IMR-90 (cell line): ENCODE measurements at regions not wholly inside any gene's neighbourhood (a gene's known extent, or its start where the extent isn't known, plus 50 kb on each side); places are given as distances from the start of the nearest gene placed in this dataset.
A peak's percentile ranks its signal among the peaks of the same experiment; 100 is the strongest.

ENCODE experiments used
- ATAC-seq: fragments of 200-7000 bp; cut with Tn5 transposase; 2 replicates; pipeline ENCODE4 v1.9.1; 2020; ENCODE audit warnings: low read depth, mild to moderate bottlenecking, moderate library complexity
- BruUV-seq: library from RNA; stranded (reverse); fragments of 400-500 nt; replicated peaks from 2 replicates; lab custom pipeline; 2021; lab: Mats Ljungman, UMichigan
- CTCF ChIA-PET: fragments of 300-600 bp; formaldehyde crosslinking; extraction: SDS; loops from one replicate; lab custom pipeline; 2021; ENCODE audit warnings: antibody characterized with exemption; lab: Yijun Ruan, JAX
- POLR2A ChIA-PET: fragments of 300-600 bp; sonication (Branson Sonifier 250); formaldehyde crosslinking; loops from one replicate; lab custom pipeline; 2022; ENCODE audit warnings: antibody characterized with exemption; ENCODE audit not compliant: unreplicated experiment; lab: Charles Lee
- DNase-seq: peaks from one replicate; pipeline ENCODE4 v3.0.0; 2013
- H2AFZ ChIP-seq: replicated peaks from 2 replicates; pipeline ENCODE3; 2013; ENCODE audit warnings: low read length, mild to moderate bottlenecking; ENCODE audit not compliant: poor library complexity
- H2AK5ac ChIP-seq: 2 replicates; pipeline ENCODE4 v1.6.1; 2013; ENCODE audit warnings: low read depth, low read length, inconsistent platforms
- H2AK9ac ChIP-seq: replicated peaks from 2 replicates; pipeline ENCODE3; 2013; ENCODE audit warnings: mild to moderate bottlenecking, low read depth, low read length, moderate library complexity; ENCODE audit not compliant: poor library complexity
- H2BK120ac ChIP-seq: 2 replicates; pipeline ENCODE4 v1.6.1; 2013; ENCODE audit warnings: low read depth, low read length, inconsistent platforms
- H2BK15ac ChIP-seq: 3 replicates; pipeline ENCODE4 v1.6.1; 2013; ENCODE audit warnings: low read depth, low read length, inconsistent platforms
- H2BK20ac ChIP-seq: 2 replicates; pipeline ENCODE4 v1.6.1; 2013; ENCODE audit warnings: low read depth, mild to moderate bottlenecking, inconsistent platforms, low read length, moderate library complexity
- H2BK5ac ChIP-seq: 2 replicates; pipeline ENCODE4 v1.6.1; 2013; ENCODE audit warnings: mild to moderate bottlenecking, low read depth, low read length, inconsistent platforms; ENCODE audit not compliant: poor library complexity, severe bottlenecking
- H3K14ac ChIP-seq: replicated peaks from 2 replicates; pipeline ENCODE4 v1.6.1; 2013; ENCODE audit warnings: low read depth, low read length, inconsistent platforms
- H3K18ac ChIP-seq: 2 replicates; pipeline ENCODE4 v1.6.1; 2013; ENCODE audit warnings: low read depth, low read length, control low read depth
- H3K23ac ChIP-seq: 2 replicates; pipeline ENCODE4 v1.6.1; 2013; ENCODE audit warnings: low read depth, low read length, inconsistent platforms
- H3K27ac ChIP-seq: 2 replicates; pipeline ENCODE4 v1.5.1; 2013; ENCODE audit warnings: mild to moderate bottlenecking, control low read depth, low read length; ENCODE audit not compliant: insufficient read depth
- H3K27me3 ChIP-seq: 2 replicates; pipeline ENCODE4 v1.6.1; 2013; ENCODE audit warnings: low read length; ENCODE audit not compliant: control insufficient read depth, insufficient read depth
- H3K36me3 ChIP-seq: 2 replicates; pipeline ENCODE4 v1.6.1; 2013; ENCODE audit warnings: low read length, mixed read lengths; ENCODE audit not compliant: control insufficient read depth, insufficient read depth
- H3K4ac ChIP-seq: 2 replicates; pipeline ENCODE4 v1.6.1; 2013; ENCODE audit warnings: low read depth, low read length, inconsistent platforms
- H3K4me1 ChIP-seq: 2 replicates; pipeline ENCODE4 v1.6.1; 2013; ENCODE audit warnings: low read length, mixed read lengths; ENCODE audit not compliant: control insufficient read depth, insufficient read depth
- H3K4me2 ChIP-seq: 2 replicates; pipeline ENCODE4 v1.6.1; 2013; ENCODE audit warnings: low read depth, mild to moderate bottlenecking, control low read depth, low read length, moderate library complexity
- H3K4me3 ChIP-seq: 2 replicates; pipeline ENCODE4 v1.5.1; 2013; ENCODE audit warnings: low read depth, mild to moderate bottlenecking, control low read depth, low read length, moderate library complexity; ENCODE audit not compliant: insufficient read depth
- H3K56ac ChIP-seq: 2 replicates; pipeline ENCODE4 v1.6.1; 2013; ENCODE audit warnings: low read length, inconsistent platforms; ENCODE audit not compliant: insufficient read depth; ENCODE audit errors: extremely low read depth
- H3K79me1 ChIP-seq, 2 experiments: 2 replicates each; pipeline ENCODE4 v1.6.1; 2013; ENCODE audit warnings: low read length in 2 of 2, inconsistent platforms in 1 of 2, low read depth in 1 of 2
- H3K9ac ChIP-seq: 2 replicates; pipeline ENCODE4 v1.6.1; 2013; ENCODE audit warnings: low read depth, low read length, control low read depth
- H3K9me1 ChIP-seq: 2 replicates; pipeline ENCODE4 v1.6.1; 2013; ENCODE audit warnings: low read length, inconsistent platforms; ENCODE audit not compliant: insufficient read depth
- H3K9me3 ChIP-seq: 2 replicates; pipeline ENCODE4 v1.6.1; 2013; ENCODE audit warnings: low read length; ENCODE audit not compliant: control insufficient read depth, insufficient read depth
- H4K20me1 ChIP-seq: 2 replicates; pipeline ENCODE4 v1.6.1; 2013; ENCODE audit warnings: low read length, inconsistent platforms; ENCODE audit not compliant: insufficient read depth
- H4K5ac ChIP-seq: 2 replicates; pipeline ENCODE4 v1.6.1; 2013; ENCODE audit warnings: mild to moderate bottlenecking, low read depth, low read length, control low read depth
- H4K8ac ChIP-seq, 2 experiments: 2 replicates each; pipeline ENCODE4 v1.6.1; 2013; ENCODE audit warnings: low read depth in 2 of 2, low read length in 2 of 2, control low read depth in 1 of 2, inconsistent platforms in 1 of 2
- H4K91ac ChIP-seq: 2 replicates; pipeline ENCODE4 v1.6.1; 2013; ENCODE audit warnings: low read depth, low read length, inconsistent platforms; ENCODE audit not compliant: insufficient read depth
- BHLHE40 ChIP-seq: fragments of 150-350 bp; IDR thresholded peaks from 2 replicates; pipeline ENCODE4 v1.6.1; 2016; ENCODE audit warnings: mild to moderate bottlenecking, low read depth, low read length
- CEBPB ChIP-seq: IDR thresholded peaks from 2 replicates; pipeline ENCODE4 v1.6.1; 2012; ENCODE audit warnings: low read depth, low read length, improper control_type of control experiment
- CHD1 ChIP-seq: IDR thresholded peaks from 2 replicates; pipeline ENCODE4 v1.6.1; 2012; ENCODE audit warnings: low read depth, low read length, improper control_type of control experiment
- CTCF ChIP-seq: conservative IDR thresholded peaks from 2 replicates; pipeline ENCODE4 v1.5.1; 2012; ENCODE audit warnings: mild to moderate bottlenecking, low read depth, low read length, improper control_type of control experiment
- ELK1 ChIP-seq: fragments of 150-350 bp; IDR thresholded peaks from 2 replicates; pipeline ENCODE4 v1.6.1; 2016; ENCODE audit warnings: low read depth, mild to moderate bottlenecking, low read length, moderate library complexity, borderline replicate concordance
- FOS ChIP-seq: fragments of 150-350 bp; IDR thresholded peaks from 2 replicates; pipeline ENCODE4 v1.6.1; 2016; ENCODE audit warnings: low read depth, low read length
- MAFK ChIP-seq: IDR thresholded peaks from 2 replicates; pipeline ENCODE4 v1.6.1; 2012; ENCODE audit warnings: low read depth, low read length, improper control_type of control experiment
- MAZ ChIP-seq: IDR thresholded peaks from 2 replicates; pipeline ENCODE4 v1.6.1; 2012; ENCODE audit warnings: low read depth, mild to moderate bottlenecking, low read length, improper control_type of control experiment, moderate library complexity, borderline replicate concordance
- NFE2L2 ChIP-seq: fragments of 150-350 bp; IDR thresholded peaks from 2 replicates; pipeline ENCODE4 v1.6.1; 2016; ENCODE audit warnings: low read depth, mild to moderate bottlenecking, low read length
- POLR2A ChIP-seq: IDR thresholded peaks from 2 replicates; pipeline ENCODE4 v1.6.1; 2012; ENCODE audit warnings: mild to moderate bottlenecking, low read depth, low read length
- RAD21 ChIP-seq: IDR thresholded peaks from 2 replicates; pipeline ENCODE4 v1.6.1; 2012; ENCODE audit warnings: low read length, improper control_type of control experiment
- RCOR1 ChIP-seq: IDR thresholded peaks from 2 replicates; pipeline ENCODE4 v1.6.1; 2012; ENCODE audit warnings: mild to moderate bottlenecking, low read length, improper control_type of control experiment; ENCODE audit not compliant: insufficient replicate concordance
- RFX5 ChIP-seq: IDR thresholded peaks from 2 replicates; pipeline ENCODE4 v1.8.0; 2012; ENCODE audit warnings: low read depth, mild to moderate bottlenecking, low read length, moderate library complexity
- SMC3 ChIP-seq: fragments of 150-350 bp; IDR thresholded peaks from 2 replicates; pipeline ENCODE4 v1.6.1; 2016; ENCODE audit warnings: low read depth, mild to moderate bottlenecking, antibody characterized with exemption, low read length, moderate library complexity
- WGBS, 2 experiments: methylation state at CpG; one replicate each; pipeline versions ENCODE4 v1.1.5 to v1.1.7; 2013; ENCODE audit warnings: missing lambda C conversion rate in 2 of 2; ENCODE audit not compliant: insufficient read length in 1 of 2; ENCODE audit errors: extremely low coverage in 2 of 2; 5-methylcytosine and 5-hydroxymethylcytosine counted together
- dilution Hi-C: fragments of 300-500 bp; cut with HindIII; formaldehyde crosslinking; loops from one replicate; pipeline ENCODE4 v1.14.3; 2018; ENCODE audit warnings: low sequenced_read_pairs; ENCODE audit not compliant: unreplicated experiment
- in situ Hi-C: fragments of 300-500 bp; cut with MboI; formaldehyde crosslinking; loops from 3 replicates; pipeline ENCODE4 v1.14.3; 2019; ENCODE audit warnings: low sequenced_read_pairs, inconsistent platforms, mixed read lengths
- intact Hi-C: fragments of 100-400 bp; cut with micrococcal nuclease; formaldehyde crosslinking; loops from 2 replicates; pipeline ENCODE4 v1.10.0; 2022

- no peaks in the 10 kb centered on the region for H3K9me3 ChIP-seq
- DNase-seq (peak; percentile 98), ATAC-seq (peak; percentile 98)
- H3K4me2 ChIP-seq: peak overlapping the region; percentile 54
- peak overlapping the region; percentile 96 for H2BK120ac ChIP-seq
- H3K27ac ChIP-seq: peak overlapping the region; percentile 78
- H2AK9ac ChIP-seq: peak overlapping the region; percentile 81
- peak overlapping the region; percentile 84 for H3K23ac ChIP-seq
- peak overlapping the region; percentile 93 for H3K4ac ChIP-seq
- H2AFZ ChIP-seq: peak overlapping the region; percentile 72
- H2BK5ac ChIP-seq: peak overlapping the region; percentile 83
- no peaks in the 10 kb centered on the region for H4K20me1 ChIP-seq
- no peaks in the 10 kb centered on the region for H3K79me1 ChIP-seq
- in situ Hi-C loops (no loop called here), dilution Hi-C loops (no loop called here), intact Hi-C loops (loop anchor here (2.0 kb wide), 1 partner anchor 62 kb away; no protein-coding TSS in a partner anchor)
- H3K9ac ChIP-seq: peak overlapping the region; percentile 19; the same call in 1 of the 2 replicates
- peak overlapping the region; percentile 38 to 76 for H4K8ac ChIP-seq
- ChIA-PET CTCF (no interaction called here), POLR2A (interaction anchor here (0.5 kb wide), 1 partner anchor 58 kb away, joined by 10 read pairs; no protein-coding TSS in a partner anchor)
- H3K36me3 ChIP-seq: no peaks in the 10 kb centered on the region
- BruUV-seq: no TSS peak
- peak overlapping the region; percentile 71 for H3K56ac ChIP-seq
- peaks cover 14% of the 10 kb centered on the region for H3K9me1 ChIP-seq
- peak overlapping the region; percentile 97 for H2BK20ac ChIP-seq
- H4K5ac ChIP-seq: peak overlapping the region; percentile 87
- peak overlapping the region; percentile 86 for H4K91ac ChIP-seq
- H3K18ac ChIP-seq: peak overlapping the region; percentile 90
- H3K4me3 ChIP-seq: no peak overlapping the region
- H2AK5ac ChIP-seq: peak overlapping the region; percentile 63
- 97% methylated on average over 3 of the region's 11 CpGs; no CpG with 5 or more reads in 1 of the 2 experiments for WGBS, 2 experiments
- H3K27me3 ChIP-seq: no peaks in the 10 kb centered on the region
- H3K4me1 ChIP-seq: peaks cover 12% of the 10 kb centered on the region
- H3K14ac ChIP-seq: peak overlapping the region; percentile 90
- peak overlapping the region; percentile 84 for H2BK15ac ChIP-seq
- TF ChIP-seq RFX5 (no peak), CTCF (no peak), RCOR1 (no peak), POLR2A (peak; percentile 43; the same call in 1 of the 2 replicates), SMC3 (peak; percentile 18; the same call in 1 of the 2 replicates), MAZ (no peak), FOS (peak; percentile 73), BHLHE40 (0 out of 2 replicates have a peak, but pooled peaks have one; percentile 6), CHD1 (no peak), ELK1 (no peak), CEBPB (no peak), RAD21 (peak; percentile 33), NFE2L2 (peak; percentile 55; the same call in 1 of the 2 replicates), MAFK (no peak)
Measured at GRCh38 chr13:44758630-44759383, 182.7 kb upstream of the TSC22D1 start.
